GM19395 (cell line): ENCODE measurements at regions not wholly inside any gene's neighbourhood (a gene's known extent, or its start where the extent isn't known, plus 50 kb on each side); places are given as distances from the start of the nearest gene placed in this dataset.
"Not testable (repeated sequence)": the region's sequence is repeated elsewhere in the genome, so short reads cannot be mapped to it uniquely, and the experiment has no call there.

Experiments
- ATAC-seq: cut with Tn5 transposase; IDR thresholded peaks from one replicate; pipeline ENCODE4 v1.9.1; 2021; ENCODE audit warnings: mild to moderate bottlenecking, moderate library complexity; ENCODE audit not compliant: unreplicated experiment

DNA sequence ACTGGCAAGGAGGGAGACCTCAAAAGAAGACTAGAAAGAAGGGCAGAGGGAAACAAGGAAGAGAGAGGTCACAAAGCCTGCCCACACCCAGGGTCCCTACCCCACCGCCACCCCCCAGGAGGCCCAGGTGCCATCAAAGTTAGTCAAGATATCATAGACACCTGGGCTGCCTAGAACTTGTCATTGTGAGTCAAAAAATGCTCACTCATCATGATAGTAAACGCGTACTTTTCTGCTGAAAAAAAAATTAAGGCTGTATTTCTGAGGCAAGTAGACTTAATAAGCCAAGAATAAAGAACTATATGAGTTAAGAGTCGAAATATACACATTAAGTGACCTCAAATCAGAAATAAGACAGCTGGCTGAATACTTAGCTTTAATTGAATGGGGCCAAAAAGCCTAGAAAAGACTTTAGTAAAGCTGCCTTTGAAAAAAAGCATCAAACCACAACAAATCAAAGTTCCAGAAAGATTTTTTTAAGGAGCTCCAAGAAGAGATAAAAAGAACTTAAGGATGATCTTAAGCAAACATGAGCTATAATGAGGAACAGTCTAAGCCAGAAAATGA is 415.5 kb upstream of the PPP2R3A start:
- no peak for ATAC-seq

- ATAC-seq, result peak; percentile 54
Observed at GRCh38 chr3:135556174-135556573, 409.4 kb upstream of the PPP2R3A start.

GRCh38 chr3:135558150-135558783 is 407.3 kb upstream of the PPP2R3A start:
- ATAC-seq, result no peak

DNA sequence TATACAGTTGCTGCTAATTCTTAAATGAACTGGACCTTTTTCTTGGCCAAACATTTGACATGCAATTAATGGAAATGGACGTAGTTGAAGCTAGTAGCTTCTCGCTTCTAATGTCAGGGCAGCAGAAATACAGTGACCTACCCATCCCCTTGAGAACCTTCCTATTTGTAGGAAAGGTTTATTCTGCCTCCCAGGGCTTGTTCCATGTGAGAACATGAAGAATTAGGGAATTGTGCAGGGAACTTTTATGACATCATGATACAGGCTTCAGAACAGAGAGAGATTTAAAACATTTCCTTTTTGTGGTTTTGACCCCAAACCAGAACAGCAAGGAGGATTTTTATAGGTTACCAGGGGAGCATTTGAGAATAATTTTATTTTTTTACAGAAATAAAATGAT is 406.6 kb upstream of the PPP2R3A start:
- no peak for ATAC-seq

- ATAC-seq, result no peak
Observed at GRCh38 chr3:135559802-135560201, 405.7 kb upstream of the PPP2R3A start.

- ATAC-seq, result no peak
Observed at GRCh38 chr3:135560847-135561246, 404.7 kb upstream of the PPP2R3A start.

- no peak for ATAC-seq
Observed at GRCh38 chr3:135564696-135565095, 400.8 kb upstream of the PPP2R3A start.

DNA sequence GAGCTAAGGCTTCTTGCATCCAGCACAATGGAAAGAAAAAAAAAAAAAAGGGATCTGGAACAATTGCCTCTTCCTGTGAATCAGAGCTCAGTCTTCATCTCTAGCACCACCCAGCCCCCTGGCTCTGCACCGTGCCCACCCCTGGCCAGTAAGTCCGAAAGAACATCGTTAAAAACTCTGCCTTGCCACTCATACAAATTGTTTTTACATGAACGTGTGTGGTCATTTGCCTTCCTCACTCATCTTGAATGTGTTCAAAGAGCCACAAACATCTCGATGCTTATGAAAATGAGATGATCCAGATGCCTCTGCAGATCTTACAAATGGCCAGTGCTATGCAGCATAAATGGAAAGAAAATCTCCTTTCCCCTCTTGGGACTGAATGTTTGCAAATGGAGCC is 400.0 kb upstream of the PPP2R3A start:
- no peak for ATAC-seq

DNA sequence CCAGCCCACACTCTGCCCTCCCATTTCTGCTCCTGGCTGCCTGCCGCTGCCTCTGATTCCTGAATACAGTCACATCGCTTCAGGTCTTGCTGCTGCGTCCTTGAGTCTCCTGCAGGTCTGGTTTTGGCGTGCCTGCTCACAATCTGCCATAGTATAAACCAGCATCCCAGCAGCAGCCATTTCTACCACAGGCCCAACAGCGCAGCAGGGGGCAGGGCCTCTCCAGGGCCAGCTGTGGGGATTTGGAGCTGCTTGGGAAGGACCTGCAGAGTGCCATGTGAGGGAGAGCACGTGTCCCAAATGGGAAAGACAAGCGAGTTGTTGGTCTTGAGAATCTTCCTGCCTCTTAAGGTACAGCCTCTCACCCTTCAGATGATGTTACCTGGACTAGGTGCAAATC is 398.3 kb upstream of the PPP2R3A start:
- no peak for ATAC-seq

DNA sequence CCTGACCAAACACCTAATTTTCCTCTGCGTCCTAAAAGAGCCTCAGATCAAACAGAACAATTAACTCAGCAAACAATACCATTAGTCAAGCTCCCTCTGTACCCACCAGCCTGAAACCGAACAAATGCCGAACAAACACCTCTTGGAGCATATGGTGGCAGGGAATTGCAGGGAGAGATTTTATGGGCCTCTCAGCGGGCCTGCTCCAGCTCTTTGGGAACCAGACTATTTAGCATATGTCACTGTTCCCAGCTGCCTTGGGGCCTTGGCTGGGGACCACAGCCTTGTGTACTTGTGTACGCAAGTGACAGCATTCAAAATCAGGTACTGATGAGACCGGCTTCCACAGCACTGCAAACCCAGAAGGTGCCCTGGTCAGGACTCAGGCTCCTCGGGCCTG is 388.8 kb upstream of the PPP2R3A start:
- ATAC-seq, result no peak

DNA sequence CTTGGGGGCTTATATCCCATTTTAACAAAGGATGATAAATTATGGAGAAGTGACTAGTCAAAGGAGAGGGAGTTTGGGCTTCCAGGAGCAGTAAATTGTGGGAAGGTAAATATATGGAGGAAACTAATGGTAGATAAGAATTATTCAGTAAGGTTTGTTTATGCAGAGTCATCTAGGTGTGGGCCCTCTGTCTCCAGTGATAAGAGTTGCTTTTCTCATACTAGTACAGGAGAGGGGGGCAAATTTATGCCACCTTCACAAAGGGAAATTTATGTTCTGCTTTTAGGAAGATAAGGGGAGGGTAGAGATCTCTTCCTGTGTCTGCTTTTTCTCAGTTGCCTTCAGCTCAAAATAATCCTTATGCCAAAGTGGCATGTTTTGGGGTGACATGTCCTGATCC is 383.7 kb upstream of the PPP2R3A start:
- no peak for ATAC-seq

DNA sequence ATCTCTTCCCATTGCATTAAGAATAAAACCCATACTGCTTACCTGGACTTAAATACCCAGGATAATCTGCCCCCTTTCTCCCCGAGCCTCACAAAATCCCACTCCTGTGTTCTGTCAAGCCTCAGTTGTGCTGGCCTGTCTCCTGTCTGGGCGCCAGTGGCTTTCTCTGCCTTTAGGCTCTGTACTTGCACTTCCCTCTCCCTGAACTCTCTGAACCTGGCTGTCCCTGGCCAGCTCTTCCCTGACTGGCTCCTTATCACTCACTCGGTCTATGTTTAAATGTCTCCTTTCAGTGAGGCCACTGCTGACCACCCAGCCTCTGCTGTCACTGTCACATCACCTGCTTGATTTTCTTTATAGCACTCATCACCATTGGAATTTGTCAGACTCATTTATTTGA is 382.7 kb upstream of the PPP2R3A start:
- ATAC-seq, result no peak

GRCh38 chr3:135596563-135596962 is 369.0 kb upstream of the PPP2R3A start:
- ATAC-seq, result no peak

GRCh38 chr3:135597855-135598254 is 367.7 kb upstream of the PPP2R3A start:
- no peak for ATAC-seq

DNA sequence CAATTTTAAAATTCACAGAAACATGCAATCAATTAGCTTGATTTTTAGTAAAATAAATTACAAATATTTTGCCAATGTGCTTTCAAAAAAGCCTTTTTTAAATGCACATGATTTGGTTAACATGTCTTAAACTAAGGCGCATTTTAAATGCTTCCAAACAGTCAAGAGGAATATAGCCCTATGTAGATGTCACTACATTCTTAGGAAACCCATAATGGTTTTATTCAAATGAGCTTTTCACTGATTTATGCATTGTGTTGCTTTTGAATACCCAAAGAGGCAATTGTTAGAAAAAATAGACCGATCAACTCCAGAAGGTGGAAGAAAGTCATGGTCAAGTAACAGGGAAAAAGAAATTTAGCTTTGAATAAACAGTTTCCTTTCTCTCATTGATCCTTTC is 366.9 kb upstream of the PPP2R3A start:
- no peak for ATAC-seq

GRCh38 chr3:135604512-135604911 is 361.0 kb upstream of the PPP2R3A start:
- ATAC-seq, result not testable (repeated sequence)

DNA sequence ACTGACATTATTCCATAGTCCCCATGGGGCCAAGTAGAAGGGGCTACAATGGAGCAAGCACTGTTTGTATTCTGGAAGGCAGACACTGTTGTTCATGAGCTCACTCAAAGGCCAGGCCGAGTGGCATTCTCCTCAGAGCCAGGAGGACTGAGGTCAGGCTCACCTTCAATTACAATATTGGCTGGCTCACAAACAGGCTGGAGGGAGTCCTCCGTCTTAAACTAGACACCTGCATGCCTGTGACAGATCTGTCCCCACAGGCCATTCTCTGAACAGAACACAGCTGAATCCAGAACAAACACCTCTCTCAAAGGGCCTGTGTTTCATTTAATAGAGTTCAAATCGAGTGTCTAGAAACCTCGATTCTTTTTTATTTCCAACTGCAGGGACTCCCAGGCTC is 347.4 kb upstream of the PPP2R3A start:
- ATAC-seq, result no peak

DNA sequence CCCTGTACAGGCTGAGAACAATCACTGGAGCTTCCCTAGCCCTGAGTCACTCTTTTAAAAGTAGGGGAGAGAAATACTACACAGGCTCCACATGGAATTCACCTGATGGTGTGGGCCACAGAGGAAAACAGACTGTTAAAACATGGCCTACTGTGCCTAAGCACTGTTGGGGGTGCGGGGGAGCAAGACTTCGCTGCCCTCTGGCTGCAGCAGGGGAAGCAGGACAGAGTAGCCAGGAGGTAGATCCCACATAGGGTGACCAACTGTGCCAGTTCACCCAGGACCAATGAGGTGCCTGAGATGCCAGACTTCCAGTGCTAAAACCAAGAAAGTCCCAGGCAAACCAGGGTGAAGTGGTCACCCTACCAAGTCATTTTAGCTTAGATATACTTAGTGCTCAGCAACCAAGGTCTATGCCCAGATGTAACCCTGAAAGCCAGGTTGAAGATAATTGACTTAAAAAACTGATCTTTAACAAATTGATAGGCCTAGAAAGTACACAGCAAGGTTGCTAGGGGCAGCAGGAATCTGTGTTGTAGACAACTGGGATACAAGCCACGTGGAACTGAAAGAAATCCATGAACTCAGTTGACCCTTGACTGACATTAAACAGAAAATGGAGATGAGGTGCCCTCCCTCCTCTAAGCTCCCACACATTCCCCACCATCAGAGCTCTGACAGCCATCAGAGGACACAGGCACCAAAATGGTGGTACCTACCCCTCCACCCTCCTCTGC is 344.2 kb upstream of the PPP2R3A start:
- no peak for ATAC-seq

DNA sequence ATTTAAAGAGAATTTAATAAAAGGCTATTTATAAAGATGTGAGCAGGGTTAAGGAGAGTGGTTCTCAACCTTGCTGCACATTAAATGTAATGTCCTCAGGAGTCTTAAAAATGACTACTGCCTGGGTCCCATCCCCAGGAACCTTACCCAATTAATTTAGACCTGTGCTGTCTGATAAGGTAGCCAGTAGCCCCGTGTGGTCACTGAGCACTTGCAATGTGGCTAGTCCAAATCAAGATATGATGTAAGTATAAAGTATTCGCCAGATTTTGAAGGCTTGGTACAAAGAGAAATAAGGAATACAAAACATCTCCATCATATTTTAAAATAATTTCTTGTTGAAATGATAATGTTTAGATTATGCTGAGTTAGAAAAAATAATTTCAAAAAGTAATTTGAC is 343.3 kb upstream of the PPP2R3A start:
- ATAC-seq, result no peak

DNA sequence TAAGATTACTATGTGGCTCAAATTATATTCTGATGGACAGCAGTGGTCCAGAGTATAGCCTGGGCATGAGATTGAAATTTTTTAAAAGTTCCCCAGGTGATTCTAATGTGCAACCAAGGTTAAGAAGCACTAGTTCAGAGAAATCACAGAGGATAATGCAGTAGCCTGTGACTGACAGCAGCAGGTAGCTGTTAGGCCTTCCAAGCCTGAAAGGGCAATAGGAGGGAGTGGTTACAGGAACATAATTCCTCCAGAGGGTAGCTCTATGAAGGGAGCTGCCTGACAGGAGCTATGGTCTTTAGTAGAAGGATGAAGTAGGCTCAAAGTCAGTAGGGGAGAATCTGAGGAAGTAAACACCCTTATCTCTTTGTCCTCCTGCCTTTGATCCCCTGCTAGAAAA is 342.9 kb upstream of the PPP2R3A start:
- no peak for ATAC-seq

GRCh38 chr3:135623558-135623957 is 342.0 kb upstream of the PPP2R3A start:
- no peak for ATAC-seq

DNA sequence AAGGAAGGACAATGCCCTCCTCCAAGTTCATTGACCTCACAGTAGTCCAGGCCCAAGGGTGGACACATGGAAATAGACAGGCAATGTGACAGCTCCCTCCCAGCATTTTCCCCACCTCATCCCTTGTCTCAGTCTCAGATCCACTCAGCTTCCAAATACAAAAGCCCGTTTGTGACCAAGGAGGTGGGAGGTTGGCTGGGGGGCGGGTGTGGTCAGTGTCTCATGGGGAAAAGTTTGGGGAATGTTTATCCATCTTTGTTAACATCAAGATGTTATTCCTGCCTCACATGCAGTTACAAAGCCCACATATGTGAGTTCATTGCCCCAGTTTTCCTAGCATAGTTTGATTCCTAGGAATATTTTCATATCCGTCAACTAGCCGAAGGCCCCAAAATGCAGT is 338.5 kb upstream of the PPP2R3A start:
- no peak for ATAC-seq
